GM18868 (cell line): ENCODE measurements at regions not wholly inside any gene's neighbourhood (a gene's known extent, or its start where the extent isn't known, plus 50 kb on each side); places are given as distances from the start of the nearest gene placed in this dataset.

Experiments used
- ATAC-seq: cut with Tn5 transposase; IDR thresholded peaks from one replicate; pipeline ENCODE4 v1.9.1; 2021; ENCODE audit warnings: mild to moderate bottlenecking, moderate library complexity; ENCODE audit not compliant: unreplicated experiment

GRCh38 chr6:77535172-77535571, 71.9 kb upstream of the HTR1B start:
- no peak for ATAC-seq

- no peak for ATAC-seq
Observed at GRCh38 chr6:77536701-77537100, 73.4 kb upstream of the HTR1B start.

- no peak for ATAC-seq
Observed at GRCh38 chr6:77543601-77544000, 80.3 kb upstream of the HTR1B start.

GRCh38 chr6:77548190-77548589, 84.9 kb upstream of the HTR1B start:
- ATAC-seq = peak; percentile 25

GRCh38 chr6:77548662-77549366, 85.5 kb upstream of the HTR1B start:
- ATAC-seq = peak; percentile 76

- ATAC-seq = no peak
Observed at GRCh38 chr6:77551135-77551534, 87.8 kb upstream of the HTR1B start.

- ATAC-seq = peak; percentile 48
Observed at GRCh38 chr6:77561768-77562314, 91.0 kb upstream of the MEI4 start.

GRCh38 chr6:77565370-77565769, 87.5 kb upstream of the MEI4 start:
- no peak for ATAC-seq

GRCh38 chr6:77566235-77566634, 86.6 kb upstream of the MEI4 start:
- ATAC-seq = no peak

- no peak for ATAC-seq
Observed at GRCh38 chr6:77568570-77568969, 84.3 kb upstream of the MEI4 start.

GRCh38 chr6:77573843-77574242, 79.0 kb upstream of the MEI4 start:
- no peak for ATAC-seq

GRCh38 chr6:77587963-77588362, 64.9 kb upstream of the MEI4 start:
- peak; percentile 69 for ATAC-seq
